ENCODE measurements at regions not wholly inside any gene's neighbourhood (a gene's known extent, or its start where the extent isn't known, plus 50 kb on each side); places are given as distances from the start of the nearest gene placed in this dataset.
"Not testable (repeated sequence)": the region's sequence is repeated elsewhere in the genome, so short reads cannot be mapped to it uniquely, and the experiment has no call there.

DNA sequence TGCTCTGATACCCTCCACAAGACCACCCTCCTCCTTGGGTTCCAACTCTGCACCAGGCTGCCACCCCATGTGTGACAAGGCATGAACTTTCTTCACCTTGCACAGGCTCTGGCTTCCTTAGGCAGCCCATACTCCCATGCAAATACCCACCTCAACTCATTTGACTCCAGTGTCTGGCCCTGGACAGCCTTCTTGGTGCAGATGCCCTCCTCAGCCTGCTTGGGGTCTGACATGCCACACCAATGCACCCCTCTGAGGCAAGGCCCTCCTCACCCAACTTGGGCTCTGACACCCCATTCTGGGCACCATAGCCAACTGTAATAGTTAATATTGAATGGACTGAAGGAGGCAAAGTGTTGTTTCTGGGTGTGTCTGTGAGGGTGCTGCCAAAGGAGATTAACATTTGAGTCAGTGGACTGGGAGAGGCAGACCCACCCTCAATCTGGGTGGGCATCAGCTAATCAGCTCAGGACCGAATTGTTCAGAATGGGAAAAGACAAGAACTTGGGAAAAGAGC, 115.0 kb upstream of the EPB41L4A start:
- DNase-seq (ENCODE audit: low read depth): no peak

DNA sequence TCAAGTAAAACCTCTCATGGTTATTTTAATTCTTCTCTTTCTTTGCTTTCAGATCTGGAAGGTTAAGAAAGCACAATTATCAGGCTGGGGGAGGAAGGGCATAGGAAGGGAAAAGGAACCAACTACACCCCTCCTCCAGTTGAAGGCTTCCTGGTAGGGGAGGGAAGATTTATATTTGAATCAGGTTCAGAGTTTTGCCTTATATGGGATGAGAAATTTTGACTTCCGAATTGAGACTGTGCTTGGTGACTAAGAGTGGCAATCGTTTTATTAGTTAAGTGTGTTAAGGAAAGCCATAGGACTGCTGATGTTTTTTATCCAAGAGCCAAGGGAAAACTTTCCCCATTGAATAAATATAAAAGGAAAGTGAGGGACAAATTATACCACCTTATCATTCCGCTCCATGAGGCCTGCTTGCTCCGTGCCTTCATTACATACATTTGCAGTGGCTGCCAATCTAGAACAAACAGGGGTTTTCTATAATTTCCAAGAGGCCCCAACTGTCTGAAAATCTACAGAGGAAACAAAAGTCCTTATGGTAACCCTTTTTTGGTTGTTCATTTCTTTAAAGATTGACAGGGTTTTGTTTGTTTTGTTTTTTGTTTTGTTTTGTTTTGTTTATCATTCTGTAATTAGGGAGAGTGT, 115.7 kb upstream of the EPB41L4A start:
- DNase-seq (ENCODE audit: low read depth): no peak

GRCh38 chr5:112535356-112535755, 116.3 kb upstream of the EPB41L4A start:
- no peak for DNase-seq (ENCODE audit: low read depth)

GRCh38 chr5:112544558-112544957, 125.5 kb upstream of the EPB41L4A start:
- not testable (repeated sequence) for DNase-seq (ENCODE audit: low read depth)

GRCh38 chr5:112546946-112547592, 128.0 kb upstream of the EPB41L4A start:
- DNase-seq (ENCODE audit: low read depth): no peak

- no peak for DNase-seq (ENCODE audit: low read depth)
These were observed 129.3 kb upstream of the EPB41L4A start for GRCh38 chr5:112548246-112548881.

GRCh38 chr5:112549127-112549526, 130.1 kb upstream of the EPB41L4A start:
- DNase-seq (ENCODE audit: low read depth): no peak

DNA sequence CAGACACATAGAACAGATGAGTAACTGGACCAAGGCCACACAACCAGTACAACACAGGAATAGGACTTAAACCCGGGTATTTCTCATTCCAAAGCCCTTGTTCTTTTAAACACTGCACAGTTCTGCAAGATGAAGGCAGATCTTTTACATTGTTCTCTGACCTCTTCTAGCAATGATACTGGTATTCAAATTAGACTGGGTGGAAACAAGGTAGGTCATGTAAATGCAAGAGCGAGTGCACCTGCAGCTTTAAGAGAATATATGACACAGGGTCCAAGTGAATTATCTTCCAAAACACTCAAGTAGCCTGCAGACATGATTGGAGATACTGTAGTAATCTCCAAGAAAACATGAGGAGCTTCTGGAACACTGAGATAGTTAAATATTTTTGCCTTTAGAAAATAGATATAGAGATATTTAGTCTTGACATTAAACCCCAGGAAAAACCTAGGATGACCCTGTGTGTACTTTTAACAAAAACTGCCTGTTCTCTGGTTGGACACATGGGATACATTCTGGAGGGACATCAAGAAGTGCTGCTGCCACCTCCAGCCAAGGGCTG, 130.6 kb upstream of the EPB41L4A start:
- DNase-seq (ENCODE audit: low read depth): no peak

- DNase-seq (ENCODE audit: low read depth): peak; percentile 1
These were observed 132.4 kb upstream of the EPB41L4A start for GRCh38 chr5:112551419-112552032.

GRCh38 chr5:112552216-112552615, 133.1 kb upstream of the EPB41L4A start:
- no peak for DNase-seq (ENCODE audit: low read depth)

GRCh38 chr5:112552791-112553190, 133.7 kb upstream of the EPB41L4A start:
- DNase-seq (ENCODE audit: low read depth): no peak

- no peak for DNase-seq (ENCODE audit: low read depth)
These were observed 135.3 kb upstream of the EPB41L4A start for GRCh38 chr5:112554101-112554977.

DNA sequence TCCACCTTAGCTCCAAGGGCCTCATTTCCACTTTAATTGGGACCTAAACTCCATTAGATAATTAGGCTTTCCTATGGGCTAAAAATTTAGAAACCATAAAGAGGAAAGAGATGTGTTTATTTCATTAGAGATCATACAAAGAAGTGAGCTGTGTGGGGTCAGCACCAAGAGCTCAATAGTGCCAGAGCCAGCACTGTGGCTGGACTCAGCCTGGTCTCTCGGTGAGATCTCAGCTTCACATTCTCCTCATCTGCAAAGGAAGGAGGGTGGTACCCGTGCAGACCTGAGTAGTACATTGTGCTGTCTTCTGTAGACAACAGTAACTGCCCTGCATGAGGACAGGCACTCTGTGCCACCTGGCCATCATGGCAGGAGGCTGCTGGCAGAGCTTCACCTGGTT, 136.1 kb upstream of the EPB41L4A start:
- DNase-seq (ENCODE audit: low read depth): no peak

- no peak for DNase-seq (ENCODE audit: low read depth)
These were observed 136.6 kb upstream of the EPB41L4A start for GRCh38 chr5:112555691-112556090.

GRCh38 chr5:112559501-112559900, 140.4 kb upstream of the EPB41L4A start:
- DNase-seq (ENCODE audit: low read depth): not testable (repeated sequence)

DNA sequence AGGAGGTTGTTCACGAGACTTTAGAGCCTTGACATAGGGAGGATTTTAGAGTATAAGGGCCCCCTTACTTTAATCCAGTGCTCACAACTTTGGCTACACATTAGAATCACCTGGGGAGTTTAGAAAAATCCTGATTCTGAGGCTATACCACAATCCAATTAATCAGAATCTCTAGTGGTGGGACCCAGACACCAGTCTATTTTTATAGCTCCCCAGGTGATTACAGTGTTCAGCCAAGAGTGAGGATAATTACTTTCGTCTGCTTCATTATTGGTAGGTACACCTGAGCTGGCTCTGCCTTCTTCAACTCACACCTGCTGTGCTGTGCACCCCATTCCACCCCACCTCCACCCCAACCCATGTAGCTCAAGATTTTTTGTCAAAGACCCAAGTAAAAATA, 141.3 kb upstream of the EPB41L4A start:
- no peak for DNase-seq (ENCODE audit: low read depth)

DNA sequence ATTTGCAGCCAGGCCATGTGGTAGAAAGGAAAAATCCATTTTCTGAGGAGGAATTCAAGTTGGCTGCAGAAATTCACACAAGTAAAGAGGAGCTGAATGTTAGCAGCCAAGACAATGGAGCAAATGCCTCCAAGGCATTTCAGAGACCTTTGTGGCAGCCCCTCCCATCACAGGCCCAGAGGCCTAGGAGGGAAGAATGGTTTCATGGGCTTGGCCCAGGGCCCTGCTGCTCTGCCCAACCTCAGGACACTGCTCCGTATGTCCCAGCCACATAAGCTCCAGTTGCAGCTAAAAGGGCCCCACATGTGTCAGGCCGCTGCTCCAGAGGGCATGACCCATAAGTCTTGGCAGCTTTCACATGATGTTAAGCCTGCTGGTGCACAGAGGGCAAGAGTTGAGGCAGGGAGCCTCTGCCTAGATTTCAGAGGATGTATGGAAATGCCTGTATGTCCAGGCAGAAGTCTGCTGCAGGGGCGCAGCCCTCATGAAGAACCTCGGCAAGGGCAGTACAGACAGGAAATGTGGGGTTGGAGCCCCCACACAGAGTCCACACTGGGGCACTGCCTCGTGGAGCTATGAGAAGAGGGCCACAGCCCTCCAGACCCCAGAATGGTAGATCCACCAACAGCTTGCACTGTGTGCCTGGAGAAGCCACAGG, 144.2 kb upstream of the EPB41L4A start:
- no peak for DNase-seq (ENCODE audit: low read depth)

DNA sequence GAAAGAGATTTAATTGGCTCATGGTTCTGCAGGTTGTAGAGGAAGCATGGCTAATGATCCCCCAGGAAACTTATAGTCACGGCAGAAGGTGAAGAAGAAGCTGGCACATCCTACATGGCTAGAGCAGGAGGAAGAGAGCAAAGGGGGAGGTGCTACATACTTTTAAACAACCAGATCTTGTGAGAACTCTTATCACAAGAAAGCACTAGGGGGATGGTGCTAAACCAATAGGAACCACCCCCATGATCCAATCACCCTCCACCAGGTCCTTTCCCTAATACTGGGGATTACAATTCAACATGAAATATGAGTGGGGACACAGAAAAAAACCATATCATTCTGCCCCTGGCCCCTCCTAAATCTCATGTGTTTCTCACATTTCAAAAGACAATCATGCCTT, 147.2 kb upstream of the EPB41L4A start:
- no peak for DNase-seq (ENCODE audit: low read depth)

GRCh38 chr5:112569596-112569995, 150.5 kb upstream of the EPB41L4A start:
- no peak for DNase-seq (ENCODE audit: low read depth)

- no peak for DNase-seq (ENCODE audit: low read depth)
These were observed 151.8 kb upstream of the EPB41L4A start for GRCh38 chr5:112570708-112571444.

Measured in T follicular helper cell (primary cell).